Gastrocnemius medialis (tissue), 4 donors: ENCODE measurements at regions not wholly inside any gene's neighbourhood (a gene's known extent, or its start where the extent isn't known, plus 50 kb on each side); places are given as distances from the start of the nearest gene placed in this dataset.

Source experiments
- CTCF ChIP-seq, 5 experiments: fragments of 450-650 bp in 3 of 5; fragments of 200-600 bp in 2 of 5; sonication (generic) in 2 of 5; IDR thresholded peaks in 4 of 5; conservative IDR thresholded peaks in 1 of 5; 1 replicate in 4 of 5; 2 replicates in 1 of 5; pipeline ENCODE4 v1.5.1; 2016 to 2019; ENCODE audit warnings: antibody characterized with exemption in 5 of 5, mild to moderate bottlenecking in 3 of 5, moderate library complexity in 3 of 5
- POLR2A ChIP-seq, 2 donors: fragments of 450-650 bp; IDR thresholded peaks; one replicate each; pipeline ENCODE4 v1.6.1; 2017; ENCODE audit warnings: antibody characterized with exemption in 2 of 2, mild to moderate bottlenecking in 2 of 2, moderate library complexity in 2 of 2

DNA sequence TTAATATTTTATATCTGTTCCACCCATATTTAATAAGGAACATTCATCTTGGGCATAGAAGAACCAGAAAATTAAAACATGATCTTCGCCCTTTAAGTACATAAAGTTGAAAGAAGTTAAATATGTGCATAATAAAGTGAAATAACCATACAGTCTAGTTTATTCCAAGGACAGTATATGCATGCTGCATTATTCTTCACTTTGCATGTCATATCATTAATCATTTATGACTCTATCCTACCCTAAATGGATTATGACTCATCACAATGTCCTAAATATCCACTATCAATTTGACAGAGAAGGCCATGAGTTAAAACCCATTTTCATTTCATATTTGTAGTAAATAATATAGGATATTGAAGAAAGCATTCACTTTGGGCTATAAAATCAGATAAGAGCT lies 576.5 kb upstream of the GNPDA2 start:
- TF ChIP-seq CTCF (IDR thresholded peaks at IDR 0.05 in 4 of 5, conservative IDR thresholded peaks at IDR 0.05 in 1 of 5) = no peak
- no peak for TF ChIP-seq POLR2A (IDR thresholded peaks at IDR 0.05)
